Hepatocyte (in vitro differentiated cells): ENCODE measurements at regions not wholly inside any gene's neighbourhood (a gene's known extent, or its start where the extent isn't known, plus 50 kb on each side); places are given as distances from the start of the nearest gene placed in this dataset.

ENCODE experiments used
- DNase-seq: peaks from one replicate; pipeline ENCODE4 v3.0.0-alpha.2; 2016; ENCODE audit warnings: low spot score
- H2AFZ ChIP-seq: fragments of 200-600 bp; sonication (generic); 2 replicates; pipeline ENCODE4 v1.6.0; 2016; ENCODE audit warnings: antibody characterized with exemption, mild to moderate bottlenecking
- H3K27ac ChIP-seq: fragments of 200-600 bp; sonication (generic); 2 replicates; pipeline ENCODE4 v1.5.1; 2016; ENCODE audit warnings: mild to moderate bottlenecking
- H3K27me3 ChIP-seq: fragments of 200-600 bp; sonication (generic); 2 replicates; pipeline ENCODE4 v1.6.1; 2016
- H3K36me3 ChIP-seq: fragments of 200-600 bp; sonication (generic); replicated peaks from 2 replicates; pipeline ENCODE4 v1.5.1; 2016; ENCODE audit warnings: low read depth; ENCODE audit not compliant: insufficient read depth
- H3K4me1 ChIP-seq: fragments of 200-600 bp; sonication (generic); 2 replicates; pipeline ENCODE4 v1.5.1; 2016; ENCODE audit warnings: mild to moderate bottlenecking, moderate library complexity; ENCODE audit not compliant: insufficient read depth
- H3K4me2 ChIP-seq: fragments of 200-600 bp; sonication (generic); 2 replicates; pipeline ENCODE4 v1.6.0; 2016
- H3K4me3 ChIP-seq: fragments of 200-600 bp; sonication (generic); 2 replicates; pipeline ENCODE4 v1.5.1; 2016; ENCODE audit warnings: mild to moderate bottlenecking
- H3K79me2 ChIP-seq: fragments of 200-600 bp; sonication (generic); 2 replicates; pipeline ENCODE4 v1.6.0; 2017; ENCODE audit warnings: mild to moderate bottlenecking
- H3K9me2 ChIP-seq: fragments of 200-600 bp; sonication (generic); replicated peaks from 2 replicates; pipeline ENCODE4 v1.6.0; 2017; ENCODE audit warnings: mild to moderate bottlenecking; ENCODE audit not compliant: insufficient read depth
- H3K9me3 ChIP-seq: fragments of 200-600 bp; sonication (generic); 2 replicates; pipeline ENCODE4 v1.5.1; 2016; ENCODE audit warnings: low read depth, mild to moderate bottlenecking
- H4K20me1 ChIP-seq: fragments of 200-600 bp; sonication (generic); 2 replicates; pipeline ENCODE4 v1.6.0; 2016; ENCODE audit warnings: mild to moderate bottlenecking; ENCODE audit not compliant: insufficient read depth, poor library complexity, severe bottlenecking
- CTCF ChIP-seq: fragments of 200-600 bp; sonication (generic); IDR thresholded peaks from 2 replicates; pipeline ENCODE4 v1.5.1; 2016; ENCODE audit warnings: antibody characterized with exemption, mild to moderate bottlenecking; ENCODE audit not compliant: poor library complexity
- EZH2 ChIP-seq: fragments of 200-600 bp; sonication (generic); IDR thresholded peaks from 2 replicates; pipeline ENCODE4 v1.6.1; 2016; ENCODE audit warnings: antibody characterized with exemption, mild to moderate bottlenecking, borderline replicate concordance
- EZH2phosphoT487 ChIP-seq: fragments of 200-600 bp; sonication (generic); IDR thresholded peaks from one replicate; pipeline ENCODE4 v1.6.1; 2018; ENCODE audit warnings: antibody characterized with exemption, mild to moderate bottlenecking, low read depth, moderate library complexity; ENCODE audit not compliant: unreplicated experiment, severe bottlenecking
- WGBS: methylation state at CpG from one replicate; pipeline ENCODE4 v1.1.6; 2016; ENCODE audit warnings: low lambda C conversion rate; ENCODE audit errors: missing lambda C conversion rate; 5-methylcytosine and 5-hydroxymethylcytosine counted together

DNA sequence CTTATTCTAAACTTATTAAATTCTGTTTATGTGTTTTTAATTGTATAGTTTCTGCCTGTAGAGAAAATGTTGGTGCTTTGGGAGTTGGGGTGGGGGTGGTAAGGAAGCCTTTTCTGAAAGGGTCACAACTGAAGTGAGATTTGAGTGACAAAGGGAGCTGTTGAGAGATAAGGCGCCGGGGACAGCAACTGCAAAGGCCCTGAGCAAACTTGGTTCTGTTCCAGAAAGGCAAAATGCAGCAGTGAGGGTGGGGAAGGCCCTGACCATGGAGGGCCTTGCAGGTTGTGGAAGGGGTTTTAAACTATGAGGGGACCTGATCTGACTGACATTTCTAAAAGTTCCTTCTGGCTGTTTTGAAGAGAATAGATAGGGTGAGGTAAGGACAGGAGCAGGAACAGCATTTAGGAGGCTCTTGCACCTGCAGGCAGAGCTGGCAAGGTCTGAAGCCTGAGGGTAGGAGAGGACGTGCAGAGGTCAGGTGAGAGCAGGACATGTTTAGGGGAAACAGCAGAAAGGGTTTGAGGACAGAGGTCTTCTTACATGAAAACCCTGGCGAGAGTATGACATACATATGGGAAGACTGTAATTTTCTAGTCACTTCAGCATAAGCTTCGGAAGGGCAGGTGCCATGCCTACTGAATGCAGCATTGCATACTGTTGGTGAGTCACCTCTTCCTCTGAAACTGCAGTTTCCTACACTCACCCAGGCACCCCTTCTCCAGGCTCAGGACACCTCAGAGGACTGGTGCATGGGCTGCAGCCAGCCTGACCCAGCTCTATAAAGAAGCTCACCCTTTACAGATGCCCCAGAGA is 190.7 kb downstream of the SNX19 start:
- no peaks in the 10 kb centered on the region for H3K27me3 ChIP-seq
- no peaks in the 10 kb centered on the region for H4K20me1 ChIP-seq
- TF ChIP-seq EZH2phosphoT487 (no peak), EZH2 (no peak), CTCF (no peak)
- H3K4me2 ChIP-seq, result no peak overlapping the region
- no peak overlapping the region for H3K4me3 ChIP-seq
- no peaks in the 10 kb centered on the region for H3K4me1 ChIP-seq
- H3K9me3 ChIP-seq, result no peaks in the 10 kb centered on the region
- no peak overlapping the region for H3K27ac ChIP-seq
- H3K9me2 ChIP-seq, result no peaks in the 10 kb centered on the region
- no peak for DNase-seq
- 77% methylated on average over 5 of the region's 5 CpGs for WGBS
- no peak overlapping the region for H2AFZ ChIP-seq
- H3K79me2 ChIP-seq, result no peaks in the 10 kb centered on the region
- no peaks in the 10 kb centered on the region for H3K36me3 ChIP-seq

- no peak overlapping the region for H2AFZ ChIP-seq
- no peak overlapping the region for H3K4me2 ChIP-seq
- H3K27ac ChIP-seq, result no peak overlapping the region
- peak; percentile 36 for DNase-seq
- H3K9me3 ChIP-seq, result no peaks in the 10 kb centered on the region
- no peaks in the 10 kb centered on the region for H3K79me2 ChIP-seq
- no peaks in the 10 kb centered on the region for H4K20me1 ChIP-seq
- no peaks in the 10 kb centered on the region for H3K36me3 ChIP-seq
- TF ChIP-seq CTCF (no peak), EZH2phosphoT487 (no peak), EZH2 (no peak)
- no peaks in the 10 kb centered on the region for H3K27me3 ChIP-seq
- H3K9me2 ChIP-seq, result no peaks in the 10 kb centered on the region
- no peak overlapping the region for H3K4me3 ChIP-seq
- H3K4me1 ChIP-seq, result no peaks in the 10 kb centered on the region
- 75% methylated on average over 14 of the region's 14 CpGs for WGBS
These were observed 189.8 kb downstream of the SNX19 start for GRCh38 chr11:130726234-130727037.

DNA sequence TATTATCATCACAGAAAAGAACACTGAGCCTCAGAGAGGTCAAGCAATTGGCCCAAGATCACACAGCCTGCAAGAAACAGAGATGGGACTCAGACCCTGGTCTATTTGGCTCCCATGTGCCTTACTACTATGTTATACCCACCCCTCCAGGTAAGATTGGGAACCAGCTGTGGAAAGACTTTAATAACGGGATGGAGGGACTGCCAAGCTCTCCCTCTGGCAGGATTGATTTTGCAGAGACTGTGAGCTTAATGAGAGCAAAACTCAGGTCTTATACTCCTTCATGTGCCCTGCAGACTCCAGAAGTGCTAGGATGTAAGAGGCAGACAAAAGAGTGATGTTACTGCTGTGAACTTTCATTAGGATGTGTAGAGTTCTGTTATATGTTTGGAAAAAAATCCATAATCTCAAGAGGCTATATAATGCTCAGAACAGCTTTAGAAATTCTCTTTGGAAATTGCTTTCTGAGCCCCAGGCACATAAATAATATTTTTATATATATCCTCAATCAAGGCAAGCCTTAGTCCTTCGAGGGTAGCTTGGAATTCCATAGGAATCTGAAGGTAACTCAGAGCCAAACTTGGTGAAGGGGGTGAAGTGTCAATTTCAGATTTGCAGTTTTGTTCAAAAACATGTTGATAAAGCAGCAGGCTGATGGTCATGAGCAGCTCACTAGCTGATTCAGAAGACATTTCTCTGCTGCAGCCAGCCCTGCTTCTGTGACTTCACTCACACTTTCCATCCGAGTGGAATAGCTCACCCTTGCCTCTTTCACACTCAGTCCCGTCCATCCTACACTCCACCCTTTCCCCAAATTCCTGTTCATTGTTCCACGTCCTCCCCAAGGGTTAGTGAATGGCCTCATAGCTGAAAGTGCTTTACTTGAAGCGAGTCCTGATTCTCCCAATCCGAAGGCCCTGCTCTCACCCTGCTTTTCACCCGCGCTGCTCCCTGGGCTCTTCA is 188.8 kb downstream of the SNX19 start:
- no peaks in the 10 kb centered on the region for H3K9me3 ChIP-seq
- no peaks in the 10 kb centered on the region for H3K27me3 ChIP-seq
- no peaks in the 10 kb centered on the region for H3K79me2 ChIP-seq
- DNase-seq, result no peak
- H3K4me2 ChIP-seq, result no peak overlapping the region
- H2AFZ ChIP-seq, result no peak overlapping the region
- H3K9me2 ChIP-seq, result no peaks in the 10 kb centered on the region
- H3K36me3 ChIP-seq, result no peaks in the 10 kb centered on the region
- no peak for TF ChIP-seq EZH2
- TF ChIP-seq EZH2phosphoT487, result no peak
- TF ChIP-seq CTCF, result no peak
- H3K4me1 ChIP-seq, result no peaks in the 10 kb centered on the region
- no peaks in the 10 kb centered on the region for H4K20me1 ChIP-seq
- WGBS, result 84% methylated on average over 9 of the region's 9 CpGs
- H3K4me3 ChIP-seq, result no peak overlapping the region
- no peak overlapping the region for H3K27ac ChIP-seq
